GM21717 (cell line): ENCODE measurements at regions not wholly inside any gene's neighbourhood (a gene's known extent, or its start where the extent isn't known, plus 50 kb on each side); places are given as distances from the start of the nearest gene placed in this dataset.
"Not testable (repeated sequence)": the region's sequence is repeated elsewhere in the genome, so short reads cannot be mapped to it uniquely, and the experiment has no call there.

Experiments used
- ATAC-seq: cut with Tn5 transposase; IDR thresholded peaks from one replicate; pipeline ENCODE4 v1.9.1; 2021; ENCODE audit warnings: mild to moderate bottlenecking, moderate library complexity; ENCODE audit not compliant: unreplicated experiment

DNA sequence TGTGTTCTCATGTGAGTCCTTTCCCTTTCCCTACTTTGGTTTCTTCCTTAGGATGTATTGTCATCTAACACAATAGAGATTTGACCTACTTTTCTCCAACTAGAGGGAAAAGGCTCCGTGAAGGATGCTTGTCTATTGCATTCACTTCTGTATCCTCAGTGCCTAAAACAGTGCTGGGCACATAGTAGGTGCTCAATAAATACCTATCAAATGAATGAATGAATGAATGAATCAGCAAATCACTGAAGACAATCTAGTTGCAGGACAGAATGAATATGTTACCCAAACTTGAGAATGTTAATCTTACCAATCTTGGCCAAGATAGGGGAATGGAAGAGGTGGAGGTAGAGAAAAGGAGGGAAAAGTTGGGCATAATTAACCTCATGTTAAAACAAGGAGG lies 131.2 kb upstream of the FOXN2 start:
- ATAC-seq: no peak

DNA sequence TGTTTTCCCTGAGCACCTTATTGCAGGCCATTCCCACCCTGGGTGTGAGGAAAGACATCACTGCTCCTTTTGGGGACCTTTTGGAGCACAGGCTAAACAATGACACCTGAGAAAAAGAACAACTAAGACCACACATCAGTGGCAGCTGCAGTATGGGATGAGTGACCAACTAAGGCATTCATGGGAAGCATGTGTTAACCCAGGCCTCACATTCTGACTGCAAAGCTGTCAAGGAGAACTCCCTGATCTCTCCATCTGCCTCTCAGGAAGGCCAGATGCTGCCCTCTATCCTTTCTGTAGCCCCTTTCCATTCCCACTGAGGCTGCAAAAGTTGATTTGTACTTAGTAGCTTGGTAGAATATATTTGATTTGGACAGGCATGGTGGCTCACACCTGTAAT lies 130.5 kb upstream of the FOXN2 start:
- no peak for ATAC-seq

DNA sequence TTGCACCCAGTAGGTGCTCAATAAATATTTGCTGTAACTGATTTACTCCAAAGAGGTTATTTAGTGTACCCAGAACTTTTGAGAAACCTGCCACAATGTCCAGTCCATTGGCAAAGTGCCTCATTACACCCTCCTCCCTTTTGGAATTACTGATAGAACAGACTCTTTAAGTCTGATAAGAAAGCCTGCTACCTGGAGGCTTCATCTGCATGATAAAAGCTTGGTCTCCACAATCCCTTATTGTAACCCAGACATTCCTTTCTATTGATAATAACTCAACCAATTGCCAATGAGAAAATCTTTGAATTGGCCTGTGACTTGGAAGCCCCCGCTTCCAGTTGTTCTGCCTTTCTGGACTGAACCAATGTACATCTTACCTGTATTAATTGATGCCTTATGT lies 127.0 kb upstream of the FOXN2 start:
- no peak for ATAC-seq

DNA sequence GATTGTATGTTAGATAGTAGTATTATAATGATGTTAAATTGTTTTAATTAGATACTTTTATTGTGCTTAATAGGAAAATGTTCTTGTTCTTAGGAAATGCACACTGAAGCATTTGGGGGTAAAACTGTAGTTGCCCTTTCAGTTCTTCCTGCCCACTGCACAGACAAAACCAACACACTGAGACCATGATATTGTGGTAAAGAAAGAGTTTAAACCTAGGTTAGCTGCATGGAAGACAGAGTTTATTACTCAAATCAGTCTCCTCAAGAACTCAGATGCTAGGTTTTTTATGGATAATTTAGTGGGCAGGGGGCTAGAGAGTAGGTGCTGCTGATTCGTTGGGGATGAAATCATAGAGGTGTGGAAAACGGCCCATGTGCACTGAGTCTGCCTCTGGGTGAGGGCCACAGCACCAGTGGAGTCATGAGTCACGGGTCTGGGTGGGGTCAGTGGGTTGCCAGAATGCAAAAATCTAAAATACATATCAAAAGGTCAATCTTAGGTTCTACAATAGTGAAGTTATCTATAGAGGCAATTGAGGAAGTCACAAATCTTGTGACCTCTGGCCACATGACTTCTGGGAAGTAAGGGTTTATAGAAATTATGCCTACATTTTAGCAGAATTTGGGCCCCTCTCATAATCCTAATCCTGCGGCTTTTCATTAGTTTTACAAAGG lies 124.8 kb upstream of the FOXN2 start:
- no peak for ATAC-seq

DNA sequence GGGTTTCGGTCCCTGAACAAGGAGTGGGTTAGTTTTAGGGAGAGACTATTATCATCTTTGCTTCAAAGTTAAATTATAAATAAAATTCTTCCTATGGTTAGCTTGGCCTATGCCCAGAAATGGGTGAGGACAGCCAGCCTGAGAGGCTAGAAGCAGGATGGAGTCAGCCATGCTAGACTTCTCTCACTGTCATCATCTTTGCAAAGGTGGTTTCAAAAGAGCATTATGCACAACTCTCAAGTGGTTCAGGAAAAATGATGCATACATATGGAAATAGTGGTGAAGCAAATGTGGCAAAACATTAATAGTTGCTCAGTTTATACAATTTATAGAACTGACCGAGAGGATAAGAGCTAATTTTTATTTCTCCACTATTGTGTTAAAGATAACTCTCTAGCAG lies 124.3 kb upstream of the FOXN2 start:
- ATAC-seq: no peak

DNA sequence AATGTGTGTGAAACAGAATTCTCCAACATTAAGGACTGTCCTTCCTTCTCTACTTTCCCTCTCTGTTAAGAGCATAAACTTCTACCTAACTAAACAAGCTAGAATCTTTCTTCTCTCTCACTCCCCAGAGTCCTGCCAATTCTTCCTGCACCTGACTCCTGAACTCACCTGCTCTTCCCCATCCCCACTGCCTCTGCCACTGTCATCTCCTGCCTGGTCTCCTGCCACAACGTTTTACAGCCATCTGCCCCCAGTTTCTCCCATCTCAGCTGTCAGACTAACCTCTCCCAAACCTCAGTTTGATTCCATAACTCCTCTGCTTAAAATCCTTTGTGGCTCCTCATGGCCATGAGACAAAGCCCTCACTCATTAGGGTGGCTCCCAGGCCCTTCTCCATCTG lies 119.8 kb upstream of the FOXN2 start:
- ATAC-seq: no peak

DNA sequence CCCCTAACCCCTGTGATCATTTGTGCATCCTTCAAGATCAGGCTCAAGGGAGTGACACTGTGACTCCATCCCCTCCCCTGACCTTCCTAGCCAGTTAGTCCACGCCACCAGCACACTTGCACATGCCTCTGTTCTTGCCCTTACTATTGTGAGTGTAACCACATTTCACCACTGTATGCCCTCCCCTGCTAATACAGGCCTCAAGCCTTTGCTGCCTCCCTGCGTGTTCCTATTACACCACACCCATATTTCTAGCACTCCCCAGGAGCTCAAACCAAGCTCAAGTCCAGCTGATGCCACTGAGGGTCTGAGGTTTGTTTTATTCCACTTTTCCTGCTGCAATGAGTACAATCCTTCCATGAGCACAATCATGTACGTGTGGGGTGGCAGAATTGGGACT lies 119.3 kb upstream of the FOXN2 start:
- no peak for ATAC-seq

DNA sequence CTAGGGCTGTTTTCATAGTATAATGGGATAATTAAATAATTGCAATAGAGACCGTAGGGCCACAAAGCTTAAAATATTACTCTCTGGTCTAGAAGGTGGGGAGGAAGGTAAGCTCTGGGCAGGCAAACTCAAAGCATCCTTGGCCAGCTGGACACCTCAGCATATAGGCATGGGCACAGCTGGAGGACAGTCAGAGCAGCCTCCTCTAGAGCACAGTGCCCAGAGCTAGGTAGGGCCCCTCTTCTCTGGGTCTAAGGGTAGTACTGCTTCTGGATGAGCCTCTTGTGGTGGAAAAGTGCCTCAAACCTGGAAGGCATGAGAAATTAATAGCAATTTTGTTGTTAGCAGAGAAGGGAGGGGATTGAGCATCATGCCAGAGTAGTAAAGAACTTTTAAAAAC lies 116.9 kb upstream of the FOXN2 start:
- no peak for ATAC-seq

DNA sequence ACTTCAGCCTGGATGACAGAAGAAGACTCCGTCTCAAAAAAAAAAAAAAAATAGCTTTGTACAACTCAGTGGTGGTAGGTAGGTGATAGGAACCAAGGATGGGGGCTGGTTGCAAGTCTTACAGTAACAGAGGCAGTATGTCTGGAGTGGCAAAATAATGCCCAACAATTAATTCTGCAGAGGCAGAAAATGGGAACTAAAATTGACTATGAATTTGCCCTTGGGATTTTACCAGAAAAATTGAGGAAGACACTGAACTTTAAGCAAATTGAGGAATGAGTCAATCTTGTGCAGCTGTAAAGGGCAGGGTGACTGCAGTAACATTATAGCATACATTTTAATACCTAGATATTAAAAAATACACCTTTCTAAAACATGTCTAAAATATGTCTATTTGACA lies 116.1 kb upstream of the FOXN2 start:
- ATAC-seq: no peak

DNA sequence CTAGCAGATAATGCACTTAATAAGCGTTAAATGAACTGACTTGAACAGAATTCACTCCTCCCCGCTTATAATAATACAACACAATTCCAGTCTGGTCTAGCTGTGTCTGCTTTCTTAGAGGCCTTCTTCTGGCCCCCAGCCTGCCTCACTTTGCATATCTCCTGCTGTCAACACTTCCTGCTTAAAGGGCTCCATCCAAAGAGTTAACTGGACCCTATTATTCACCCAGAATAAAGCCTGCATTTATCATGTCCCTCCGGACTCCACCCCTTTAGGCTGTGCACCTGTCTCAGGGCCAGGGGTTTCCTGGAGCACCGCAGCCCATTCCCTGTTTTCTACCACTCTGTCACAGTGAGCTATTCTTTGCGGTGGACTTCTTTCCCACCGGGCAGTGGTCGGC lies 115.4 kb upstream of the FOXN2 start:
- ATAC-seq: no peak

DNA sequence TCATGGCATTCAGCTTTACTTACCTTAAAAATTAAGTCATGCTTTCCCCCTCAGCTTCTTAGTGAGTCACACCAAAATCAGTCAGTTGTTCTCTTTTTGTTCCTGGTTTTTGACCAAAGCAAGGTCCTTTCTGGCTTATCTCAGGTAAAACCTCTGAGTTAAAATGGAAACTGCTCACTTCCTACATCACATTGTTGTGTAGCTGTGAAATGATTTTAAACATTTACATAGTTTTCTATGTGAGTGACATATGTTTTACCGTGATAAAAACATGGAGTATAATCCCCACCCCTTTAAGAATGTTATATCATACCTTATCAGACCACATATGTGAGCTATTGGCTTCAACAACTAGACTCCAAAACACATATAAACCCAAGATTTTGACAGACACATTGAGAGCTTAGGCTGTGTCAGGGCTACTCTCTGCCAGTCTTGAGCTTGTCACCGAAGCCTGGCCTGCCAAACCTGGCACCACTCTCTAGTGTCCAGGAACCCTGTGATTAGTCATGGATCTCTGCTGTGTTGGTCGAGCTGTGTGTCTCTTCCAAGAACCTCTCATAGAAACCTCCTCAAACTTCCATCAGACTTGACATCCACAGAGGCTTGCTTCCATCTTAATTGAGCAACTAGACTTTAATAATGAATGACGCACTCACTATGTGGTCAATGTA lies 113.7 kb upstream of the FOXN2 start:
- peak; percentile 55 for ATAC-seq

DNA sequence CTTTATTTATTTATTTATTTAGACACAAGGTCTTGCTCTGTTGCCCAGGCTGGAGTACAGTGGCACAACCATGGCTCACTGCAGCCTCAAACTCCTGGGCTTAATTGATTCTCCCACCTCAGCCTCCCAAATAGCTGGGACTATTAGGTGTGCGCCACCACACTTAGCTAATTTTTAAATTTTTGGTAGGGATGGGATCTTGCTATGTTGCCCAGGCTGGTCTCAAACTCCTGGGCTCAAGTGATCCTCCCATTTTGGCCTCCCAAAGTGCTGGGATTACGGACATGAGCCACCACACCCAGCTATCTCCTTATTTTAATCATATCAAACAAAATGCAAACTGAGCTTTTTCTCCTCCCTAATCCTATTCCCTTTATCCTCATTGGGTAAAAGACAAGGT lies 113.0 kb upstream of the FOXN2 start:
- not testable (repeated sequence) for ATAC-seq

DNA sequence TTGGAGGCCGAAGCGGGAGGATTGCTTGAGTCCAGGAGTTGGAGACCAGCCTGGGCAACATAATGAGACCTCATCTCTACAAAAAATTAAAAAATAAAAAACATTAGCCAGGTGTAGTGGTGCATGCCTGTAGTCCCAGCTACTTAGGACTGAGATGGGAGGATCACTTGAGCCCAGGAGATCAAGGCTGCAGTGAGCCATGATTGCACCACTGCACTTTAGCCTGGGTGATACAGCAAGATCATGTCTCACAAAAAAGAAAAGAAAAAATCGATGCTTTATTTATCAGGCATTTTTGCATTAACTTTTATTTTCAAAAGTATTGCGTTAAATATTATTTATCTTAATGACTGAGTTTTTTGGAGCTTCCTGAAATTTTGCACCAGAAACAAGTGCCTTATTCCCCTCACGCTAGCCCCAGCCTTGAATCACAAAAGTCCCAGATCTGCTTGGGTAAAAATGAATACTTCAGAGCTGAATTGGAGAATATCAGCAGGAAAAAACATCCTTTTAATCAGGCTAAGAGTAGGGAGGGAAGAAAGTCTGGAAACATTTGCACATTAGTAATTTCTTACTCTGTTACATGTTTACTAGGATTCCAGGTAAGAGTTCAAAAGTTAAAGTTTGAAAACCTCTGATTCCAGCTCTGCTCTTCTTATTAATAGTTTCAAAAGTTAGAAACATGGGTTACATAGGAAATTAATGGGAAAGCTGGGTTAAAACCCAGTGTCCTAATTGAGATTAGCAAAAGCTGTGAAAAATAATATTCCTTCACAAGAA lies 111.4 kb upstream of the FOXN2 start:
- ATAC-seq: no peak

DNA sequence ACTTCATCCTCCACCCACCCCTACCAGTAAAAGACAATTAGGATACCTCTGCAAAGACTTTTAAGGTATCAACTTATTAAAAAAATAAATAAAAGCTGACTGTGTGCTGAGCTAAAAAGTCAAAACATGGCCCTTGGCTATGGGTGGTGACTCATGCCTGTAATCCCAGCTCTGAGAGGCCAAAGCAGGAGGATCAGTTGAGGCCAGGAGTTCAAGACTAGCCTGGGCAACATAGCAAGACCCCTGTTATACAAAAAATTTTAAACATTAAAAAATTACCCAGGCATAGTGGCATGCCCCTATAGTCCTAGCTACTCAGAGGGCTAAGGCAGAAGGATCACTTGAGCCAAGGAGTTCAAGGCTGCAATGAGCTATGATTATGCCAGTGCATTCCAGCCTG lies 110.8 kb upstream of the FOXN2 start:
- no peak for ATAC-seq

DNA sequence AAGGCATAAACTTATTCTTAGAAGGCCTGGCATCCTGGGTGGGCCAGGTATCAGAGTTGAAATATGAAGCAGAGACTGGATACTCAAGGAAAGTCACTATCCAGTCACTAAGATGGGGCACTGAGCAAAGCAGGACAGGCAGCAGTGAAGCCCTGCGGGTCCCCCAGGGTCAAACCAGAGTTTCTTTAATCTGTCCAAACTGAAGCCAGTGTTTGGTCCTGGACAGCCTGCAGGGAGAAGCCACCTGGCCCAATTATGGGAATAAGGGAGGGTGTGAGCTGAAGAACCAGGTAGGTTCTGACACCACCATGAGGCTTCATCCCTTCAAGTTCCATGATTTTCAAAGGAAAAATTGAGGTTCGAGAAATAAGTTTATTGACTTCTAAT lies 109.7 kb upstream of the FOXN2 start:
- no peak for ATAC-seq

DNA sequence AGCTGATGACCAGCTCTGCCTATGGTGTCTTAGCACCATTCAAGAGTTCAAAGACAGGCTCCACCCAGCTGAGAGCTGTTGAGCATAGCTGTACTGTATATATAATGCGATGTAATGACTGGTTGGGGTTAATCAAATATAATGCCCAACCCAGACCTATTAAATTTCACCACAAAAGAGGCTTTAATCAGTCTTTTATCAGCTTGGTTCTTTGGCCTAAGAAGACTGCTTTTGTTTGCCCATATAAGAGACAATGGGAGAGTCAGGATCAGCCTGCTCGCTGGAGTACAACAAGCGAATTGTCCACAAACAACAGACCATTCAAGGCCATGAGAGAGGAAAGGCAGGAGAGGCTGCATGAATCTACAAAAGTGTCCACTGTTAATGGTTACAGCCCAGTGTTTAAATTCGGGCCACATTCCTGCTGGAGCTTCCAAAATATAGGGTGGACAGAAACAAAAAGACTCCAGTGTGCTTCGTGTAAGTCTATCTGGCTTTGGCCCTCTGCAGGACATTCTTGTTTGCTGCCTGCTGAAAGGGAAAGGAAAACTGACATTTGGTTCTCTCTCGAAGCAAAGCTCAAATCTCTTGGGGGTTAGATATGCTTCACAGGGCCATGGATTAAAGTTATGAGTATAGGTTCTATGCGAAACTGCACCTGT lies 109.2 kb upstream of the FOXN2 start:
- peak; percentile 87 for ATAC-seq

DNA sequence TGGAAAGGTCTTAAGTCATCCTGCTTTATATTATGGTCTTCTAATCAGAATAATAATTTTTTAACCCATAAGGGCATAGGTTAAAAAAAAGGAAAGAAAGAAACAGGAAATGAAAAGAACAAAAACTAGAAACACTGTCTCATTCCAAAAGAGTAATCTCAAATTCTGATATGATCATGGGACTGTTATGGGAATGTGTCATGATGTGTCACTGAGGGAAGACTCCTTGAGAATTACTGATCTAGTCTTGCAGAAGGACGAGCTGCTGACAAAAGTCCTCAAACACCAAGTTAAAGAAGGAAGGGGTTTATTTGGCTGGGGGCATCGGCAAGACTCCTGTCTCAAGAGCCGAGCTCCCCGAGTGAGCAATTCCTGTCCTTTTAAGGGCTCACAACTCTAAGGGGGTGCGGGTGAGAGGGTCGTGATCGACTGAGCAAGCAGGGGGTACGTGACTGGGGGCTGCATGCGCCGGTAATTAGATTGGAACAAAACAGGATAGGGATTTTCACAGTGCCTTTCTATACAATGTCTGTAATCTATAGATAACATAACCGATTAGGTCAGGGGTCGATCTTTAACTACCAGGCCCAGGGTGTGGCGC lies 108.3 kb upstream of the FOXN2 start:
- ATAC-seq: not testable (repeated sequence)

DNA sequence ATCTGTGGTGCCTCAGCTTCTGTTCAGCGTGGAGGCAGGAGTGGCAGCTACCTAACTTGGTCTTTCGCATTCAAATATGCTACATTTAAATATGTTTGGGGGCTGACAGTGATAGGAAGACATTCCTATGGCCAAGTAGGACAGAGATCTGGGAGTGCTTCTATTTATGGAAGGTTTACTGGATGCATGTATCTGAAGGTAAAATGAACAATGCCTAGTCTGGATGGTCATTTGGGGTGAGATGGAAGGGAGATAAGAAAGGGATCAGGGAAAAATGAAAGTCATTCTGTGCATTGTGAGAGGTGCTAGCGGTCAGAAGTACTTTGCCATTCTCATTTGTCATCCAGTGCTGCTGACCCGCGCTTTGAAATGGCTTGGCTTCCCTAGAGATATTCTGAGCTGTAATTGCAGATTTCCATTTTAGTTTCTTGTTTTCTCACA lies 107.3 kb upstream of the FOXN2 start:
- ATAC-seq: no peak

DNA sequence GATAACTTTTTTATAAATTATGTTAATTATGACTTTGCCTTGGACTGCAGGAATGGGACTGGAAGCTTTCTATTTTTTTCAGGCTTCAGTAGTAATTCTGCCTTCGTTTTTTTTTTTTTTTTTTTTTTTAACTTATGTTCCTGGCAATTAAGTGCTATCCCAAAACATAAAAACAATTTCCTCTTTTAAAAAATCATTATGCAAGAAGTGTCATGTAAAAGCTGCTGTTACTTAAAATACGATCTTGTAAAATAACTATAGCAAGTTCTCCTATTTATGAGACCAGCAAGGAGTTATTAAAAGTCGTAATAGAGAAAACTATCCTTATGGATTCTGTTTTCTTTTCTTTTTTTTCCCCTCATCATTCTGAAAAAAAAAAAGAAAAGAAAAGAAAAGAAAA lies 106.6 kb upstream of the FOXN2 start:
- ATAC-seq: no peak

DNA sequence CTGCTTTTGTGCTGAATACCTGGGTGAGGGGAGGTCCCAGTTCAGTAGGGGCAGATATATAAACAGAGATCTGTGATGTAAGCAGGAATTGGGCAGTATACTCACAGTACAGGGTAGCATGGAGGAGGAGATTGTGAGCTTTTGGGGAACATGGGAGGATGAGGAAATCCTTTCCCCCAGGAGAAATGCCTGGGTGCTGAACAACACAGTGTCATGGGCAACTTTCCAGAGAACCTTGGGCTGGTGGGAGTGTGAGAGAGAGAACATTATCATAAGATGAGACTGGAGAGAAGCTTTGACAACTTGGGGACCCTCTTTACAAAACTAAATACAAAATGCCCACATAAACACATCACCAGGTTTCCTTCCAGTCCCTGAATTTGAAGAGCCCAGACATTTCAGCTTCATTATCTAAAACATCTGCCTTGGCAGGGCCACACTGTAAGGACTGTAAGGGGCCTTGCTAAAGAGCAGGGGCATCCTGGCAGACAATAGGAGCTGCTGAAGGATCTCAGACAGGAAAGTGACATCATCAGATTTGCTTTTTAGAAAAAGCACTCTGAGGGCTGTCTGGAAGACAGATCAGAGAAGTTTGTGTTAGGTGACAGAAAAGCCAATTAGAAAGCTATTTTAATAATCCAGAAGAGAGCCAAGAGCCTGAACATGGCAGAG lies 105.1 kb upstream of the FOXN2 start:
- ATAC-seq: no peak

DNA sequence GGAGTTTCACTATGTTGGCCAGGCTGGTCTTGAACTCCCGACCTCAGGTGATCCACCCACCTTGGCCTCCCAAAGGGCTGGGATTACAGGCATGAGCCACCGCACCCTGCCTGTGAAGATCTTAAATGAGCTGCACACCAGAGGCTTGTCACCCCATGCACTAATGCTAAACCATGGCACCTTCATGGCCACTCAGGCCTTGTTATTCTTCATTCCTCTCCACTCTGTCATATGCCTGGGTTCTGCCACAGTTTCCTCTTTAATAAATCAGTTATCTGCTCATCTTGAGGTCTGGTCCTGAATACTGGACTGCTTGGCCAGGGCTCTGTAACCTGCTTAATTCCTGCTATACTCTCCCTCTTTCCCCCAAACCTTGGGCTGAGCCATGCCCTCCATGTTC lies 104.3 kb upstream of the FOXN2 start:
- no peak for ATAC-seq
